ENCODE measurements at regions not wholly inside any gene's neighbourhood (a gene's known extent, or its start where the extent isn't known, plus 50 kb on each side); places are given as distances from the start of the nearest gene placed in this dataset.

DNA sequence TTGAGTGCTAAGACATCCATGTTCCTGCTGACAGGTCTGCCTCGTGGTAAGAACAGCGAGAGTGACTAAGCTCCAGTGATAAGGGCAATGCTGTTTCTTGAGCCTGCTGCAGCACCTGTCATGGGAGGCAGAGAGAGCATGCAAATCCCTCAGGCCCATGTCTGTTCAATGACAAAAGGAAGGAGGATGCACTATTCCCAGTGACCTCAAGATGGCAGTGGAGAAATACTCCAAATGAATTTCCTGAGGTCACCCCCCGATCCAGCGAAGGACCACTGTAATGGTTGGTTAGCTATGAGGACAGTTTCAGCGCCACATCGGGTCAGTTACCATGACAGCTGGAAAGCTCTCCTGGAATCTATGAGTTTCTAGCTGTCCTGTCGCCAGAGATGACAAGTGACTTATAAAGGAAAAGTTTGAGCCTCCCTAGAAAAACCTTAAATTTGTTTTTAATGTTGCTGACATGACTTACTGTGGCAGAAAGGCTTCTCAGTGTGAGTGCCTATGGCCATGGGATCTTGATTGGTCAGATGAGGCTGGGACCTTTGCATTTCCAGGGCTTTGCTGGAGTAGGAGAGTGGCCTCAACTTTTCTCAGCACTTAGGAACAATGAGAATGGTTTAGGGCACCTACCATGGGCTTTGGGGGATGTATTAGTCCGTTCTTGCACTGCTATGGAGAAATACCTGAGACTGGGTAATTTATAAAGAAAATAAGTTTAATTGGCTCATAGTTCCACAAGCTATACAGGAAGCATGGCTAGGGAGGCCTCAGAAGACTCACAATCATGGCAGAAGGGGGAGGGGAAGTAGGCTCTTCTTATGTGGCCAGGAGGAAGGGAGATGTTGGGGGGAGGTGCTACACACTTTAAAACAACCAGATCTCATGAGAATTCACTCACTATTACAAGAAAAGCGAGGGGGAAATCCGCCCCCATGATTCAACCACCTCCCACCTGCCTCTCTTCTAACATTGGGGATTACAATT, 88.0 kb upstream of the TMEM260 start:
- CTCF ChIA-PET, result interaction anchor here (0.6 to 1.1 kb wide), 4 partner anchors 17 to 823 kb away, joined by 3 read pairs; no protein-coding TSS in a partner anchor
- Mint-ChIP-seq H3K4me1 (peaks cover 4% of the 10 kb centered on the region), H3K27me3 (no peaks in the 10 kb centered on the region), H3K9me3 (no peaks in the 10 kb centered on the region), H3K4me3 (no peak overlapping the region), H3K36me3 (ENCODE audit: low read depth) (no peaks in the 10 kb centered on the region), H3K27ac (no peak overlapping the region)
- POLR2A ChIA-PET, result no interaction called here
- DNase-seq, result peak; percentile 42

DNA sequence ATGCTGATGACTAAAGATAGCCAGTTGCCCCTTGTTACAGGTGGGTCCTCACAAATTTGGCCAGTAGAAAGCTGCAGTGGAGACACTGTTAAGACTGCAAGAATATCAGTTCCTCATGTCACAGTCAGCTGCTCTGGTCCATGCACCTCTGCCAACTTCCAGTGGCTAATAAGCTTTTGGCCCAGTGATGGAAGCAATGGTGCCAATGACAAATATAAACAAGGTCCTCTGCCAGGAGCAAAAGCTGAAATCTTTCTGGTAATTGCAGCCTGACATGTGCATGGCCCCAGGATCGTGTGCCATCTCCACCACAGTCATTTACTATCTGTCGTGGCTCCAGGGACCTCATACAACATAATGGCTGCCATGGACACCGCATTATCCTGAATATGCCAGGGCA, 85.4 kb upstream of the TMEM260 start:
- CTCF ChIA-PET, result no interaction called here
- Mint-ChIP-seq H3K27me3 (no peaks in the 10 kb centered on the region), H3K4me1 (peaks cover 4% of the 10 kb centered on the region), H3K4me3 (no peak overlapping the region), H3K9me3 (no peaks in the 10 kb centered on the region), H3K27ac (no peak overlapping the region), H3K36me3 (ENCODE audit: low read depth) (no peaks in the 10 kb centered on the region)
- DNase-seq, result no peak
- POLR2A ChIA-PET, result no interaction called here

DNA sequence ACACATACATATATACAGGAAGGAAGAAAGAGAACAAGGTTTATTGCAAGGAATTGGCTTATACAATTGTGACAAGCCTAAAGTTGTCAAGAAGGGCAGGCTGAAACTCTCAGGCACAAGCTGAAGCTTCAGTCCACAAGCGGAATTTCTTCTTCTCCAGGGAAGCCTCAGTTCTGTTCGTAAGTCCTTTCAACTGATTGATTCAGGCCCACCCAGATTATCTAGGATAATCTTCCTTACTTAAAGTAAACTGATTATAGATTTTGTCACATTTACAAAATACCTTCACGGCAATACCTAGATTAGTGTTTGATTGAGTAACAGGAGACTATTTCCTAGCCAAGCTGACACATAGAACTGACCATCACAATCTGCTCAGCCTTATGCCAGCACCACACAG, 81.5 kb upstream of the TMEM260 start:
- Mint-ChIP-seq H3K27me3 (no peaks in the 10 kb centered on the region), H3K9me3 (no peaks in the 10 kb centered on the region)

DNA sequence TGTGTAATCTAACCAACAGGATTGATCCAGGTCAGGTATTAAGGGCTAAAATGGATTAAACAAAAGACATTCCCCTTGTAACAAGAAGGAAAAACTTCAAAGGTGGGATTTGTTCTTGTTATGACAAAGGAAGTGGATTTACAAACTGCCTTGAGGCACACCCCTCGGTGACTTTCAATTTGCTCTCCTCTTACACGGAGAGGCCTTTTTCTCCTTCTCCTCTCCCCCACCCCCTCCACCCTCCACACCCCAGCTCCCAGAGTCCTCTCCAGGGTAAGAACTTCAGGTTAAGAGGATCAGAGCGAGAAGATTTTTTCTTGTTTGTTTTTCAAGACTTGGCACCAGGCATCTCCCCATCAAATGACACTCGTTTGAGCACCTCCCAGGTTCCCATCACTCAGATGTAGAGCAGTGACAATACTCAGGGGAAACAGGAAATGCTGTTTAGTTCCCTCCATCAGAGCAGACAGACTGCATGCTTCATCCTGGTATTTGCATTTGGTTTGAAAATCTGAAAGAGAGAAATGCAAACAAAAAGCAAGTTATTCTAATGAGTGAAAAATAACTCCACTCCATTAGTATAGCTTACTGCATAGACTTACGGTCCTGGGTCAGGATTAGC, 77.6 kb upstream of the TMEM260 start:
- Mint-ChIP-seq H3K27me3 (peaks cover 11% of the 10 kb centered on the region), H3K9me3 (no peaks in the 10 kb centered on the region), H3K27ac (peak overlapping the region; percentile 62), H3K4me1 (peaks cover 5% of the 10 kb centered on the region), H3K4me3 (no peak overlapping the region), H3K36me3 (ENCODE audit: low read depth) (no peaks in the 10 kb centered on the region)
- CTCF ChIA-PET, result no interaction called here
- no peak for DNase-seq
- POLR2A ChIA-PET, result no interaction called here

More for the DNA sequence above, 81.5 kb upstream of the TMEM260 start:
- POLR2A ChIA-PET, result no interaction called here
- CTCF ChIA-PET, result no interaction called here
- no peak for DNase-seq
- H3K4me3 Mint-ChIP-seq, result no peak overlapping the region
- no peaks in the 10 kb centered on the region for H3K36me3 Mint-ChIP-seq (ENCODE audit: low read depth)
- no peak overlapping the region for H3K27ac Mint-ChIP-seq
- peaks cover 5% of the 10 kb centered on the region for H3K4me1 Mint-ChIP-seq

DNA sequence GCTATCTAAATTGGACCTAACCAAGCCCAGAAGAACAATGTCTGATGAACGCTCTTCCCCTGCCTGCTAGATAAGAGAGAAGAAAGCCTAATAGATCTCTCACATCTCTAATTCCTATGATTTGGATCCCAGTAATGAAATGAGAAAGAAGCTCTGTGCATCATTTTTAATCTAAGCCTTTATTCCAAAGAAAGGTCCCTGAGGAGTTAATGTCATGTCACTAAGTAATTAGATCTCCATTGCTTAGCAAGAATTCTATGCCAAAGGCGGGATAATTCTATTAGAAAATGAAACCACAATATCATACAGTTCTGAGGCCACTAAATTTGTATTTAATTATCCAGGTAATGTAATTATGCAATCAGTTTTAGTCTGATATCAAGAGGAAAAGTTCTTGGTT, 74.2 kb upstream of the TMEM260 start:
- ChIA-PET POLR2A (no interaction called here), CTCF (no interaction called here)
- Mint-ChIP-seq H3K27ac (no peak overlapping the region), H3K9me3 (no peaks in the 10 kb centered on the region), H3K4me1 (peaks cover 5% of the 10 kb centered on the region), H3K27me3 (peaks cover 14% of the 10 kb centered on the region), H3K36me3 (ENCODE audit: low read depth) (no peaks in the 10 kb centered on the region), H3K4me3 (no peak overlapping the region)
- no peak for DNase-seq

DNA sequence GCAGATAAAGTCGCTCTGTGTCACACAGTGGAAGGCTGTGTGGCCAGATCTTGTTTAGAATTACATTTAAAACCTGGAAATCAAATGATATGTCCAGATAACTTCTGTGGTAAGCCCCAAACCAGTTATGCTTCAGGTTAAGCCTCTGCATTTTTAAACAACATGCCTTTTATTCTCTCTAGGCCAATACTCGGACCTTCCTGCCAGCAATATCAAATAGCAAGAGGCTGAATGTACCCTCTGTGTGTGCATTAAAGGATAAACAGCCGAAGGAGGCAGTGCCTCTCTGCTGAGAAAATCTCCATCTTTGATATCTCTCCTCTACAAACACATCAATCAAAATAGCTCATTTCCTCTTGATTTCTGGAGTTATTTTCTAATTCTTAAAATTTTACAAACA, 67.1 kb upstream of the TMEM260 start:
- H3K9me3 Mint-ChIP-seq, result no peaks in the 10 kb centered on the region

DNA sequence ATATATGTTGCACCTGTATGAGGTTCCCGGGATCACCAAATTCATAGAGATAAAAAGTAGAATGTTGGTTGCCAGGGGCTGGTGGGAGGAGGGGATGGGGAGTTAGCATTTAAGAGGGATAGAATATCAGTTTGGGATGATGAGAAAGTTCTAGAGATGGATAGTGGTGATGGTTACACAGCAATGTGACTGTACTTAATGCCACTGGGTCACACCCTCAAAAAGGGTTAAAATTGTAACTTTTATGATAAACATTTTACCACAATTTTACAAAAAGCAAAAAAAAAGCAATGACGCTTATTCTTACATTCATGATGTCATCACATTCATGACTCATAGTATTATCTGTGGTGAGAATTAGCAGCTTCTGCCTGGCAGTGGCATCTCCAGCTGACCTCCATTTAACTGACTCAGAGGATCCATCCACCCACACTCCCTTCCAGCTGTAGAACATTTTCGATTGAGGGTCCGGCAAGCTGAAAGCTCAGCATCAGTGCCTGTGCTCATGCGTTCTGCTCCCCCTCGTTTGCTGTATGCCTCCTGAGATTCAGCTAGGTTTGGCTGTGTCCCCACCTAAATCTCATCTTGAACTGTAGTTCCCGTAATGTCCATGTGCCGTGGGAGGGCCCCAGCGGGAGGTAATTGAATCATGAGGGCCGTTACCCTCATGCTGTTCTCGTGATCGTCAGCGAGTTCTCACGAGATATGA, 64.8 kb upstream of the TMEM260 start:
- Mint-ChIP-seq H3K4me3 (no peak overlapping the region), H3K27me3 (peaks cover 16% of the 10 kb centered on the region), H3K9me3 (no peaks in the 10 kb centered on the region), H3K36me3 (ENCODE audit: low read depth) (no peaks in the 10 kb centered on the region), H3K27ac (no peak overlapping the region), H3K4me1 (no peaks in the 10 kb centered on the region)
- ChIA-PET CTCF (no interaction called here), POLR2A (no interaction called here)
- no peak for DNase-seq

More for the DNA sequence above, 67.1 kb upstream of the TMEM260 start:
- no peak for DNase-seq
- H3K27ac Mint-ChIP-seq, result no peak overlapping the region
- no peaks in the 10 kb centered on the region for H3K36me3 Mint-ChIP-seq (ENCODE audit: low read depth)
- POLR2A ChIA-PET, result no interaction called here
- H3K4me1 Mint-ChIP-seq, result no peaks in the 10 kb centered on the region
- no peak overlapping the region for H3K4me3 Mint-ChIP-seq
- CTCF ChIA-PET, result interaction anchor here (0.9 kb wide), 1 partner anchor 38 kb away, joined by 3 read pairs; no protein-coding TSS in a partner anchor
- H3K27me3 Mint-ChIP-seq, result peaks cover 11% of the 10 kb centered on the region

DNA sequence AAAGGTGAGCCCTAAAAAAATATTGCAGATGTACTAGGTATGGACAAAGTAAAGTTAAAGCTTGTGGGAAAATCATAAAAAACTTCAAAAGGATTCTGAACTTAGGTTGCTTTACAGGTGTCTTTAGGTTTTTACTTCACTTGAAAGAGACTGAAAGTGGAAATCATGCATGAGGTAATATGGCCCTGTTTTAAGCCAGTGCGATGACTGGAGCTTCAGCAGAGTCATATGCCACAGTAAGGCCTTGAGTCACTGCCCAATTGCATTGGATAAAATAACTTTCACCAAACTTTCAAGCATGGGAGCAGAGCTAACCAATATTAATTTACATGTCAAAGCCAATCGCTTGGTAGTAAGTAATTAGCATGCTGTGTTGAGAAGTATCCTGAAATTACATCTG, 63.9 kb upstream of the TMEM260 start:
- H3K4me3 Mint-ChIP-seq, result no peak overlapping the region
- H3K4me1 Mint-ChIP-seq, result no peaks in the 10 kb centered on the region
- H3K9me3 Mint-ChIP-seq, result no peaks in the 10 kb centered on the region
- H3K27ac Mint-ChIP-seq, result no peak overlapping the region
- no peaks in the 10 kb centered on the region for H3K36me3 Mint-ChIP-seq (ENCODE audit: low read depth)
- no peak for DNase-seq
- H3K27me3 Mint-ChIP-seq, result peaks cover 16% of the 10 kb centered on the region
- ChIA-PET POLR2A (no interaction called here), CTCF (no interaction called here)

DNA sequence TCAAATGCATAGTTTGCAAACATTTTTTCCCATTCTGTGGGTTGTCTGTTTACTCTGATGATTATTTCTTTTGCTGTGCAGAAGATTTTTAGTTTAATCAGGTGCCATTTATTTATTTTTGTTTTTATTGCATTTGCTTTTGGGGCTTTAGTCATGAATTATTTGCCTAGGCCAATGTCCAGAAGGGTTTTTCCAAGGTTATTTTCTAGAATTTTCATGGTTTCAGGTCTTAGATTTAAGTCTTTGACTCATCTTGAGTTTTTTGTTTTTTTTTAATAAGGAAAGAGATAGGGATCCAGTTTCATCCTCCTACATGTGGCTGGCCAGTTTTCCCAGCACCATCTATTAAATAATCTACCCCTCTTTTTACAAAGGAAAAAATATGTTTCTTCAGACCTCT, 57.2 kb upstream of the TMEM260 start:
- peaks cover 31% of the 10 kb centered on the region for H3K27me3 Mint-ChIP-seq
- H3K4me3 Mint-ChIP-seq, result no peak overlapping the region
- CTCF ChIA-PET, result no interaction called here

DNA sequence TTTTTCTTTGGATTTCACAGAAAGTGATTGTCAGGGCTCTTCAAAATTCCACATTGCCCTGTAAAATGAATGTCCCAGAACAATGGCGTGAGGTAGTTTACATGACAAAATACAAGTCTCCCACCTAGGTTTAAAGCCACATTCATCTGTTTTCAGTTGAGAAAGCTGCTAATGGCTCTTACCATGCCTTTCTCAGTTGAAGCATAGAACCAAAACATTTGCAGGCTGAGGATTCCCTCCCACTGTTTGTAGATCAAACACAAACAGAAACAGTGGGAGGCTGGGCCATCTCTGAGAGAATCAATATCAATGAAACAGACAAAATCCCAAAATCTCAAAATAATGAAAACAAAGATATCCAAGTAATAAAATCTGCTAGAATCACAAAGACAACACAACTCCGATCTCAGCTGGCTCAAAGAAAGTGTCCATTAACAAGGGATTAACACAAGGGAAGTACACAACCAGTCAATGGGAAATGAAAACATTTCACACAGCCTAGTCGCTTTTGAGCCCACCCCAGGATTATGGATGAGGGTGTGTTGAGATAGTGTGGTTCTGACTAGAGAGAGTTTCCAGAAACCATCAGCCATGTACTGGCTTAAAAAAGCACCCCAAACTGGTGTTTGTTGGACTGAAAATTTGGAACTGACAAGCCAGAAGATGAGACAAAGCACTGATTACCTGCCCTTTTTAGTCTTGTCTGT, 54.5 kb upstream of the TMEM260 start:
- DNase-seq, result no peak
- peaks cover 23% of the 10 kb centered on the region for H3K27me3 Mint-ChIP-seq
- no peaks in the 10 kb centered on the region for H3K4me1 Mint-ChIP-seq
- H3K4me3 Mint-ChIP-seq, result no peak overlapping the region
- H3K27ac Mint-ChIP-seq, result no peak overlapping the region
- ChIA-PET CTCF (no interaction called here), POLR2A (no interaction called here)
- H3K9me3 Mint-ChIP-seq, result no peaks in the 10 kb centered on the region
- no peaks in the 10 kb centered on the region for H3K36me3 Mint-ChIP-seq (ENCODE audit: low read depth)

More for the DNA sequence above, 57.2 kb upstream of the TMEM260 start:
- POLR2A ChIA-PET, result no interaction called here
- Mint-ChIP-seq H3K36me3 (ENCODE audit: low read depth) (no peaks in the 10 kb centered on the region), H3K4me1 (no peaks in the 10 kb centered on the region), H3K27ac (no peak overlapping the region), H3K9me3 (no peaks in the 10 kb centered on the region)
- no peak for DNase-seq

DNA sequence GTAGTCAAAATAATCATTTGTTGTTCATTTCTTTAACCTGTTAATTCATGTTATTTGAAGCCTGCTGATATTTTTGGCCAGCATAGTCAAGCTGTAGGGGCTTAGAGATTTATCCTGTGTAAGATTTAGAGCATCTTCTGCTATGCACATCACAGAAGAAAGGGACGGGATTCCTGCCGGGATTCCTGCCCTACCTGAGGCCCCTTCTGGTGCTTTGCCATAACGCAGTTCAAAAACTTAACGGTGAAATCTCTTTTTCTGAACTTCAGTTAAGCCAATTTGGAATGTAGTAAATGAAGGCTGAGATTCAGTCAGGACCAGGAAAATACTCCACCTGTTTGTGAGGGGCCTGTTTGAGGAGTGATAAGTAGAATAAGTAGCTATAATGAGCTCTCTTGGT, 50.7 kb upstream of the TMEM260 start:
- no peaks in the 10 kb centered on the region for H3K4me1 Mint-ChIP-seq
- peaks cover 17% of the 10 kb centered on the region for H3K27me3 Mint-ChIP-seq
- CTCF ChIA-PET, result no interaction called here

More for the DNA sequence above, 50.7 kb upstream of the TMEM260 start:
- no peaks in the 10 kb centered on the region for H3K36me3 Mint-ChIP-seq (ENCODE audit: low read depth)
- no peak for DNase-seq
- POLR2A ChIA-PET, result no interaction called here
- H3K27ac Mint-ChIP-seq, result no peak overlapping the region
- H3K9me3 Mint-ChIP-seq, result no peaks in the 10 kb centered on the region
- no peak overlapping the region for H3K4me3 Mint-ChIP-seq
